HG02763 (cell line): ENCODE measurements at regions not wholly inside any gene's neighbourhood (a gene's known extent, or its start where the extent isn't known, plus 50 kb on each side); places are given as distances from the start of the nearest gene placed in this dataset.
A peak's percentile ranks its signal among the peaks of the same experiment; 100 is the strongest.

Experiments
- ATAC-seq: cut with Tn5 transposase; IDR thresholded peaks from one replicate; pipeline ENCODE4 v1.9.1; 2021; ENCODE audit warnings: mild to moderate bottlenecking, moderate library complexity; ENCODE audit not compliant: unreplicated experiment

- ATAC-seq = peak; percentile 36
These were observed 159.1 kb upstream of the LMNTD1 start for GRCh38 chr12:25712169-25712568.

GRCh38 chr12:25713264-25713663, 160.2 kb upstream of the LMNTD1 start:
- peak; percentile 99 for ATAC-seq

GRCh38 chr12:25714198-25714984, 161.3 kb upstream of the LMNTD1 start:
- no peak for ATAC-seq

- ATAC-seq = no peak
These were observed 162.0 kb upstream of the LMNTD1 start for GRCh38 chr12:25715102-25715501.

- ATAC-seq = no peak
These were observed 163.8 kb upstream of the LMNTD1 start for GRCh38 chr12:25716842-25717241.

GRCh38 chr12:25717552-25717951, 164.5 kb upstream of the LMNTD1 start:
- no peak for ATAC-seq

GRCh38 chr12:25718081-25718731, 165.1 kb upstream of the LMNTD1 start:
- ATAC-seq = no peak

GRCh38 chr12:25719505-25719904, 166.4 kb upstream of the LMNTD1 start:
- ATAC-seq = no peak

- ATAC-seq = no peak
These were observed 170.3 kb upstream of the LMNTD1 start for GRCh38 chr12:25723336-25723735.

GRCh38 chr12:25723921-25724491, 170.9 kb upstream of the LMNTD1 start:
- no peak for ATAC-seq

GRCh38 chr12:25725470-25725869, 172.4 kb upstream of the LMNTD1 start:
- ATAC-seq = no peak

GRCh38 chr12:25725931-25726330, 172.8 kb upstream of the LMNTD1 start:
- no peak for ATAC-seq

- ATAC-seq = no peak
These were observed 175.0 kb upstream of the LMNTD1 start for GRCh38 chr12:25728056-25728595.

GRCh38 chr12:25730489-25731349, 177.6 kb upstream of the LMNTD1 start:
- ATAC-seq = no peak

GRCh38 chr12:25733541-25733940, 180.5 kb upstream of the LMNTD1 start:
- no peak for ATAC-seq

- peak; percentile 66 for ATAC-seq
These were observed 181.6 kb upstream of the LMNTD1 start for GRCh38 chr12:25734529-25735180.

- ATAC-seq = no peak
These were observed 187.5 kb upstream of the LMNTD1 start for GRCh38 chr12:25740617-25741016.

- ATAC-seq = no peak
These were observed 188.8 kb upstream of the LMNTD1 start for GRCh38 chr12:25741917-25742316.

- no peak for ATAC-seq
These were observed 190.7 kb upstream of the LMNTD1 start for GRCh38 chr12:25743679-25744215.

- no peak for ATAC-seq
These were observed 191.2 kb upstream of the LMNTD1 start for GRCh38 chr12:25744313-25744712.
